Brain microvascular endothelial cell (primary cell): ENCODE measurements at regions not wholly inside any gene's neighbourhood (a gene's known extent, or its start where the extent isn't known, plus 50 kb on each side); places are given as distances from the start of the nearest gene placed in this dataset.

Experiments used
- DNase-seq: peaks from one replicate; pipeline ENCODE4 v3.0.0-alpha.2; 2020
- H3K27ac ChIP-seq: fragments of 250-450 bp; sonication (Bioruptor Pico); 2 replicates; pipeline ENCODE4 v1.5.1; 2020; ENCODE audit warnings: mild to moderate bottlenecking, moderate library complexity
- H3K27me3 ChIP-seq: fragments of 250-450 bp; sonication (Bioruptor Pico); replicated peaks from 2 replicates; pipeline ENCODE4 v1.5.1; 2020; ENCODE audit warnings: mild to moderate bottlenecking
- H3K36me3 ChIP-seq: fragments of 250-450 bp; sonication (Bioruptor Pico); replicated peaks from 2 replicates; pipeline ENCODE4 v1.5.1; 2020; ENCODE audit warnings: mild to moderate bottlenecking
- H3K4me3 ChIP-seq: 2 replicates; pipeline ENCODE4 v1.5.1; 2011; ENCODE audit warnings: low read depth, mild to moderate bottlenecking, control low read depth, low read length, moderate library complexity
- in situ Hi-C: cut with HindIII; loops from 2 replicates; pipeline ENCODE4 v1.10.0; 2017; ENCODE audit warnings: low sequenced_read_pairs, low pct_ligation_motif_present
- TF ChIP-seq, protein P1 (sequence below): IDR thresholded peaks from 2 replicates; pipeline ENCODE4 v1.5.1; 2011; ENCODE audit warnings: low read depth, mild to moderate bottlenecking, moderate library complexity, low read length, control low read depth, inconsistent platforms; ENCODE audit errors: missing control alignments

DNA sequence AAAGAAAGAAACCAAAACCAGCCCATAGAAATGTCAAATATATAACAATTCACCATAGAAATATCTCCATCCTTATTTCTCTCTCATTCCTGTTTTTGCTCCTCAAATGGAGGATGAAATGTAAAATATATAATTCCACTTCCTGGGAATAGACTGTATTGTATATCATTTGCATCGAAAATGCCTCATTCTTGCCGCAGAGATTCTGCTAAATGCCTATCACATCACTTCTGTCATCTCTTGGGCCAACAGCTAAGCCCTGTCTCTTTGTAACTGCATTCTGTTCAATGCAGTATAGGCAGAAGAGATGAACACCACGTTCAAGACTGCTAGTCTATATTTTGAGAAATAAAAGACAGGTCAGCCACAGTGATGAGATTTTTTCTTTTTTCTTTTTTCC is 956.3 kb upstream of the SOX9 start:
- in situ Hi-C loops: no loop called here
- DNase-seq: no peak
- H3K4me3 ChIP-seq: no peak overlapping the region
- H3K27ac ChIP-seq: no peak overlapping the region
- TF ChIP-seq, protein P1, sequence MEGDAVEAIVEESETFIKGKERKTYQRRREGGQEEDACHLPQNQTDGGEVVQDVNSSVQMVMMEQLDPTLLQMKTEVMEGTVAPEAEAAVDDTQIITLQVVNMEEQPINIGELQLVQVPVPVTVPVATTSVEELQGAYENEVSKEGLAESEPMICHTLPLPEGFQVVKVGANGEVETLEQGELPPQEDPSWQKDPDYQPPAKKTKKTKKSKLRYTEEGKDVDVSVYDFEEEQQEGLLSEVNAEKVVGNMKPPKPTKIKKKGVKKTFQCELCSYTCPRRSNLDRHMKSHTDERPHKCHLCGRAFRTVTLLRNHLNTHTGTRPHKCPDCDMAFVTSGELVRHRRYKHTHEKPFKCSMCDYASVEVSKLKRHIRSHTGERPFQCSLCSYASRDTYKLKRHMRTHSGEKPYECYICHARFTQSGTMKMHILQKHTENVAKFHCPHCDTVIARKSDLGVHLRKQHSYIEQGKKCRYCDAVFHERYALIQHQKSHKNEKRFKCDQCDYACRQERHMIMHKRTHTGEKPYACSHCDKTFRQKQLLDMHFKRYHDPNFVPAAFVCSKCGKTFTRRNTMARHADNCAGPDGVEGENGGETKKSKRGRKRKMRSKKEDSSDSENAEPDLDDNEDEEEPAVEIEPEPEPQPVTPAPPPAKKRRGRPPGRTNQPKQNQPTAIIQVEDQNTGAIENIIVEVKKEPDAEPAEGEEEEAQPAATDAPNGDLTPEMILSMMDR: no peak
- no peaks in the 10 kb centered on the region for H3K36me3 ChIP-seq
- H3K27me3 ChIP-seq: no peaks in the 10 kb centered on the region

DNA sequence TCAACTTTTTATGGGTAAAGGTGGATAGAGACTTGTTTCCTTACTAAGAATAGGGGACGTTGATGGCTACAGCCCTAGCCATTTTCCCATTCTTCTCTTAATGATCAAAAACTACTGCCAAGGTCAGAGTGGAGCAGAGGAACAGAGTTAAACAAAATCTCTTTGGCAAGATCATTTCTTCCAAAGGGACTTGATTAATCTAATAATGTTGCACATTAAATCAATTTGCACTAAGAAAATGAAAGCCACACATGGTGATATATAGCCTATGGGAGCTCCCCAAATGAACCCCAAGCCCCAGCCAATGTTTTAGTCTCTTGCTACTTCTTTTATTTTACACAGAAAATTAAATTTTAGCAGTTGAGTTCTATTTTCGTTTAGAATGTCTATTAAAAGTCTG is 954.5 kb upstream of the SOX9 start:
- no peak overlapping the region for H3K27ac ChIP-seq
- in situ Hi-C loops: no loop called here
- no peaks in the 10 kb centered on the region for H3K36me3 ChIP-seq
- no peaks in the 10 kb centered on the region for H3K27me3 ChIP-seq
- TF ChIP-seq, protein P1: no peak
- H3K4me3 ChIP-seq: no peak overlapping the region
- DNase-seq: no peak

DNA sequence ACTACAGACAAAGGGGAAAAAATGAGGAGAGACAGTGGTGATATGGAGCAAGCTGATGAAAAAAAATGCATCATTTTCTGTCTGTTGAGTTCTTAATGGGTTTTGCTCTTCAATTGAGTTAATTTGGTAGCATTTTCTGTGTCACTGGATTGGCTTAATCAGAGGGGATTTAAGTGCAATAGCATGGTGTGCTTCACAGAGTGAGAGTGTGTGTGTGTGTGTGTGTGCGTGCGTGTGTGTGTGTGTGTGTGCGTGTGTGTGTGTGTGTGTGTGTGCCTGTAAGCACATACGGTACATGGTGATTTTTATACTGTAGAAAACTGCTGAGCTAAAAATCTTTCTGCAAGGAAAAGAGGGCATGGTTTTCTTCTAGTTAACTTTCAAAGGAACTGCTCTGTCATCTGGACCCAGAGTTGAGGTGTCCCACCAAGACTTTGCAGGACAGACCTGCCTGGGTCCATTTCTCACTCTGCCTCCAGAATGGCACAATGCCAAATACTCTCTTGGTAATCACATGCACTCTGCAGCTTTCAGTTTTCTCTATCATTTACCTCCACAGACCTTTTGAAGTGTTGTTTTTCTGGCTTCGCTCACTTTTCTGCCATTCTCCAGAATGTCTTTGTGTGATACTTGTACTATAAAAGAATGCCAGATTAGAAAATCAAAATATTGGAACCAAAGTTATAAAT is 952.6 kb upstream of the SOX9 start:
- in situ Hi-C loops: no loop called here
- Histone ChIP-seq H3K27me3 (no peaks in the 10 kb centered on the region), H3K36me3 (no peaks in the 10 kb centered on the region), H3K27ac (no peak overlapping the region), H3K4me3 (no peak overlapping the region)
- TF ChIP-seq, protein P1: no peak
- no peak for DNase-seq

DNA sequence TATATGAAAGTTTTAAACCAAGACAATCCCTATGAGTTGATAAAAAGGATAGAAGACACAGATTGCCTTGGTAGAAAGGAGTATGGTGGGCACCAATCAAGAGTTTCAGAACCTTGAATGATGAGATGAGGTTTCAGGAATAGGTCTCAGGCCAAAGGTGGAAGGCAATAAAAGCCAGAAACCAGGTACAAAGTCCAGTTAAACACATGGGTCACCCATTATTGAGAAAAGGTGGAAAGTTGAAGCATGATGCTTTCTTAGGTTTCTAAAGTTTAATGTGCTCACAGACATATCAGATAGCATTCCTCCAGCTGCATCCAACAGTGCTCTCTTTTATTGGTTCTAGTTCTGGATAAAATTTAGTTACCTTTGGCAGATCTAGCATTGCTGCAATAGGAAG is 950.8 kb upstream of the SOX9 start:
- Histone ChIP-seq H3K27ac (no peak overlapping the region), H3K27me3 (no peaks in the 10 kb centered on the region), H3K36me3 (no peaks in the 10 kb centered on the region), H3K4me3 (no peak overlapping the region)
- TF ChIP-seq, protein P1: no peak
- DNase-seq: no peak
- in situ Hi-C loops: no loop called here

- no peaks in the 10 kb centered on the region for H3K36me3 ChIP-seq
- no peak overlapping the region for H3K27ac ChIP-seq
- in situ Hi-C loops: no loop called here
- no peak overlapping the region for H3K4me3 ChIP-seq
- H3K27me3 ChIP-seq: no peaks in the 10 kb centered on the region
- no peak for DNase-seq
- TF ChIP-seq, protein P1: no peak
Measured at GRCh38 chr17:71171270-71171669, 949.5 kb upstream of the SOX9 start.

GRCh38 chr17:71173991-71174390 is 946.8 kb upstream of the SOX9 start:
- Histone ChIP-seq H3K36me3 (no peaks in the 10 kb centered on the region), H3K27me3 (no peaks in the 10 kb centered on the region), H3K27ac (no peak overlapping the region), H3K4me3 (no peak overlapping the region)
- no peak for DNase-seq
- TF ChIP-seq, protein P1: no peak
- in situ Hi-C loops: no loop called here
